ENCODE measurements at regions not wholly inside any gene's neighbourhood (a gene's known extent, or its start where the extent isn't known, plus 50 kb on each side); places are given as distances from the start of the nearest gene placed in this dataset.

DNA sequence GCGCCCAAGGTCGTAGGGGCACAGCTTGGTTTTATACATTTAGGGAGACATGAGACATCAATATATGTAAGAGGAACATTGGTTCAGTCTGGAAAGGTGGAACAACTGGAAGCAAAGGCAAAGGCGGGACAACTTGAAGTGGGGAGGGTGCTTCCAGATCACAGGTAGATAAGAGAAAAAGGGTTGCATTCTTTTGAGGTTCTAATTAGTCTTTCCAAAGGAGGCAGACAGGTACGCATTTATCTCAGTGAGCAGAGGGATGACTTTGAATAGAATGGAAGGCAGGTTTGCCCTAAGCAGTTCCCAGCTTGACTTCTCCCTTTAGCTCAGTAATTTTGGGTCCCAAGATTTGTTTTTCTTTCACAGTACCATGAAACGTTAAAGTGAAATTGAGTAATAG, 223.2 kb downstream of the FAM47A start:
- TF ChIP-seq, protein P1, sequence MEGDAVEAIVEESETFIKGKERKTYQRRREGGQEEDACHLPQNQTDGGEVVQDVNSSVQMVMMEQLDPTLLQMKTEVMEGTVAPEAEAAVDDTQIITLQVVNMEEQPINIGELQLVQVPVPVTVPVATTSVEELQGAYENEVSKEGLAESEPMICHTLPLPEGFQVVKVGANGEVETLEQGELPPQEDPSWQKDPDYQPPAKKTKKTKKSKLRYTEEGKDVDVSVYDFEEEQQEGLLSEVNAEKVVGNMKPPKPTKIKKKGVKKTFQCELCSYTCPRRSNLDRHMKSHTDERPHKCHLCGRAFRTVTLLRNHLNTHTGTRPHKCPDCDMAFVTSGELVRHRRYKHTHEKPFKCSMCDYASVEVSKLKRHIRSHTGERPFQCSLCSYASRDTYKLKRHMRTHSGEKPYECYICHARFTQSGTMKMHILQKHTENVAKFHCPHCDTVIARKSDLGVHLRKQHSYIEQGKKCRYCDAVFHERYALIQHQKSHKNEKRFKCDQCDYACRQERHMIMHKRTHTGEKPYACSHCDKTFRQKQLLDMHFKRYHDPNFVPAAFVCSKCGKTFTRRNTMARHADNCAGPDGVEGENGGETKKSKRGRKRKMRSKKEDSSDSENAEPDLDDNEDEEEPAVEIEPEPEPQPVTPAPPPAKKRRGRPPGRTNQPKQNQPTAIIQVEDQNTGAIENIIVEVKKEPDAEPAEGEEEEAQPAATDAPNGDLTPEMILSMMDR (IDR thresholded peaks at IDR 0.05): no peak
- TF ChIP-seq ZFX (IDR thresholded peaks at IDR 0.05; ENCODE audit: borderline replicate concordance): no peak
